ENCODE measurements at regions not wholly inside any gene's neighbourhood (a gene's known extent, or its start where the extent isn't known, plus 50 kb on each side); places are given as distances from the start of the nearest gene placed in this dataset.
"Not testable (repeated sequence)": the region's sequence is repeated elsewhere in the genome, so short reads cannot be mapped to it uniquely, and the experiment has no call there.

- no peak overlapping the region for H3K27ac Mint-ChIP-seq
- H3K9me3 Mint-ChIP-seq = no peaks in the 10 kb centered on the region
- POLR2A ChIA-PET = no interaction called here
- no peak overlapping the region for H3K4me3 Mint-ChIP-seq
- no peaks in the 10 kb centered on the region for H3K36me3 Mint-ChIP-seq (ENCODE audit: low read depth)
- no peaks in the 10 kb centered on the region for H3K4me1 Mint-ChIP-seq
- CTCF ChIA-PET = no interaction called here
- no peak for DNase-seq
- no peaks in the 10 kb centered on the region for H3K27me3 Mint-ChIP-seq
Measured at GRCh38 chr1:96581772-96582171, 139.8 kb upstream of the PTBP2 start.

DNA sequence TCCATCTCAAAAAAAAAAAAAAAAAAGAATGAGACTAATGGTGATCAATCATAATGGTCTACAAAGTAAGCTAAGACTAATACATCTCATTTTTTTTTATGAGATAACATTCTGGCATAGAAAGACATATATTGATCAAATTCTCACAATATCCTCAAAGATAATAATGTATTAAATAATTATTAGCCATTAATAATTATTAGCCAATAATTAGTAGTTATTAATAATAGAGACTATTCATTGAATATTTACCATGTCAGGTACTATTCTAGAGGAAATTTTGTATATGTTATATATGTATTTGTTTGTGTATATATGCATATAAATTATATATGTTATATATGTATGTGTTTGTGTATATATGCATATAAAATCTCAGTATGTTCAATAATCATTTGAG lies 137.7 kb upstream of the PTBP2 start:
- no peak for DNase-seq
- ChIA-PET POLR2A (no interaction called here), CTCF (no interaction called here)
- no peaks in the 10 kb centered on the region for H3K4me1 Mint-ChIP-seq
- H3K9me3 Mint-ChIP-seq = no peaks in the 10 kb centered on the region
- H3K27ac Mint-ChIP-seq = no peak overlapping the region
- peaks cover 2% of the 10 kb centered on the region for H3K27me3 Mint-ChIP-seq
- no peak overlapping the region for H3K4me3 Mint-ChIP-seq
- H3K36me3 Mint-ChIP-seq (ENCODE audit: low read depth) = no peaks in the 10 kb centered on the region

- Mint-ChIP-seq H3K9me3 (no peaks in the 10 kb centered on the region), H3K4me1 (no peaks in the 10 kb centered on the region), H3K27ac (no peak overlapping the region)
Measured at GRCh38 chr1:96587222-96587621, 134.4 kb upstream of the PTBP2 start.

DNA sequence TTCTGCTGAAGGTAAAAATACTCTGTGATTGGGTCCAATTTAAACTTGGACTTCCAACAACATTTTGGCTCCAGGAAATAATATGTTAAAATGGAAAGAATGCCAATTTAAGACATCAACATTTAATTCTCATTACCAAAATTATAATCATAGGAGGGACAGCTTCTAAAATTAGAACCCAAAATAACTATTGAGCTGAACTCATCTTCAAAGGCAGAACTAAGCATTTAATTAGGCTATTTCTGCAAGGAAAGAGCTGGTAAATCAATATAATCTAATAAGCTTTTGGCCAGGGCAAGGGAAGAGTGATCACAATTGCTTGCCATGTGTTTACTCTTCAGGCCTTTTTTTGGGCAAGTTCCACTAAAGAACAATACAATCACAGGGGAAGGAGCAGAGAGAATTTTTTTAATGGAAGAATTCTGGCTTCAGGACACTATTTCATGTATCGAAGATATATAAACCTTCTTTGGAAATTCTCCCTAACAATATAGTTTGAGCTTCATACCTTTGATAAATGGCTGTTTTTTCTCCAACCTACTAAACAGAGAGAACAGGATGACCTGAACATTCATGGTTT lies 133.1 kb upstream of the PTBP2 start:
- POLR2A ChIA-PET = no interaction called here
- Mint-ChIP-seq H3K9me3 (no peaks in the 10 kb centered on the region), H3K36me3 (ENCODE audit: low read depth) (no peaks in the 10 kb centered on the region), H3K4me1 (no peaks in the 10 kb centered on the region), H3K4me3 (no peak overlapping the region), H3K27me3 (peaks cover 2% of the 10 kb centered on the region), H3K27ac (no peak overlapping the region)
- no peak for DNase-seq
- CTCF ChIA-PET = no interaction called here

More at GRCh38 chr1:96587222-96587621, 134.4 kb upstream of the PTBP2 start:
- DNase-seq = no peak
- Mint-ChIP-seq H3K27me3 (peaks cover 2% of the 10 kb centered on the region), H3K4me3 (no peak overlapping the region), H3K36me3 (ENCODE audit: low read depth) (no peaks in the 10 kb centered on the region)
- POLR2A ChIA-PET = no interaction called here
- CTCF ChIA-PET = no interaction called here

- CTCF ChIA-PET; H3K27ac Mint-ChIP-seq; H3K4me1 Mint-ChIP-seq; DNase-seq; POLR2A ChIA-PET; H3K27me3 Mint-ChIP-seq; H3K4me3 Mint-ChIP-seq; H3K9me3 Mint-ChIP-seq; H3K36me3 Mint-ChIP-seq (ENCODE audit: low read depth): not testable (repeated sequence)
Measured at GRCh38 chr1:96595530-96595929, 126.1 kb upstream of the PTBP2 start.

- no peaks in the 10 kb centered on the region for H3K9me3 Mint-ChIP-seq
- H3K36me3 Mint-ChIP-seq (ENCODE audit: low read depth) = no peaks in the 10 kb centered on the region
- ChIA-PET POLR2A (no interaction called here), CTCF (no interaction called here)
- H3K4me1 Mint-ChIP-seq = no peaks in the 10 kb centered on the region
- H3K4me3 Mint-ChIP-seq = no peak overlapping the region
- H3K27me3 Mint-ChIP-seq = no peaks in the 10 kb centered on the region
- H3K27ac Mint-ChIP-seq = no peak overlapping the region
- peak; percentile 12 for DNase-seq
Measured at GRCh38 chr1:96596226-96596922, 125.2 kb upstream of the PTBP2 start.

DNA sequence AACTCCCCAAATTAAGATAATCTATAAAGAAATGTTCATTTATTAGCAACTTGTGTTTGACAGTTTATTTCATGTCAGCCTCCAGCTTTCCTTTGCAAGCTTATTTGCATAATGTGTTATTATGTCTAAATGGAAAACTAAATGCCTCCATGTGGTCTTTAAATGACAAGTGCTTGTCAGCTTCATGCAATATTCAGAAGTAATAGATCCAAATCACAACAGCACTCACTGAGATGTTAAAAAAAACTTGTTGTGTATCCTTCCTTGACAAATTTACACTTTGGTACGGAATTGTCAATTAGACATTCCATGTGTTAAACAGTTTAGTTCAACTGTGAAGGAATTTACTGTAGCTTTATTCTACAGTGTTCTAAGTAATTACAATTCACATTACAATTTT lies 124.4 kb upstream of the PTBP2 start:
- H3K27ac Mint-ChIP-seq = no peak overlapping the region
- H3K4me3 Mint-ChIP-seq = no peak overlapping the region
- H3K4me1 Mint-ChIP-seq = no peaks in the 10 kb centered on the region
- POLR2A ChIA-PET = no interaction called here
- H3K9me3 Mint-ChIP-seq = no peaks in the 10 kb centered on the region
- CTCF ChIA-PET = no interaction called here
- DNase-seq = no peak
- no peaks in the 10 kb centered on the region for H3K36me3 Mint-ChIP-seq (ENCODE audit: low read depth)
- no peaks in the 10 kb centered on the region for H3K27me3 Mint-ChIP-seq

DNA sequence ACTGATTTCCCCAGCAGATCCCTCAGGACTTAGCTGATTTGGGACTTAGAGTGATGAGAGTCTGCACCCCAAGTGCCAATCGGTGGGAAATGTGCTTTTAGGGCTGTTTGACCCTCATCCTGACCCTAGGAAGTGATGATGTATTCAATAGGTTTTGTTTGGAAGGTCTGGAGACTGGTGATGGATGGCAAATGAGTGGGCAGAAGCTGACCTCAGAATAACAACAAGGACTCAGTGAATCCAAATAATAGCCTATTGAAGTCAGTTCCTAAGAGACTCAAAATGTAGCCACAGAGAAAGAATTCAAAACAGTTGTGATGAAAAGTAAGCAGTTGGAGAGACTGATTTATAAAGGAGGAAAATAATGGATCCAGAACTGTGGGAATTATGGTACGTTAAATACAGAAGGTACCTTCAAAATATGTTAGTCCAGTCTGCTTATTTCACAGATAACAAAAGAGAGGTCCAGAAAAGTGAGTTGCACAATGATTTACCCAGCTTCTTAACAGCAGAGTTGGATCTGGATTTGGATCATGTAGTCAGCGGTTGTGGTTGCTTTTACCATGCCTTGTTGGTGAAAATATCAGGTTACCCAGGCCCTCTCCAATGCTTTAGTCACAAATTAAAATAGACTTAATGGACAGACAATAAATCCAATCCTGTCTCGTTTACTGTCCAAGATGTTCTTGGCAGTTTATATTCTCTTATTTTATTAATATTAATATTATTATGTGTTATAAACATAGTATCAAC lies 123.0 kb upstream of the PTBP2 start:
- H3K9me3 Mint-ChIP-seq = no peaks in the 10 kb centered on the region
- no peaks in the 10 kb centered on the region for H3K36me3 Mint-ChIP-seq (ENCODE audit: low read depth)
- POLR2A ChIA-PET = no interaction called here
- no peak overlapping the region for H3K27ac Mint-ChIP-seq
- CTCF ChIA-PET = no interaction called here
- no peaks in the 10 kb centered on the region for H3K4me1 Mint-ChIP-seq
- DNase-seq = no peak
- H3K4me3 Mint-ChIP-seq = no peak overlapping the region
- H3K27me3 Mint-ChIP-seq = no peaks in the 10 kb centered on the region

DNA sequence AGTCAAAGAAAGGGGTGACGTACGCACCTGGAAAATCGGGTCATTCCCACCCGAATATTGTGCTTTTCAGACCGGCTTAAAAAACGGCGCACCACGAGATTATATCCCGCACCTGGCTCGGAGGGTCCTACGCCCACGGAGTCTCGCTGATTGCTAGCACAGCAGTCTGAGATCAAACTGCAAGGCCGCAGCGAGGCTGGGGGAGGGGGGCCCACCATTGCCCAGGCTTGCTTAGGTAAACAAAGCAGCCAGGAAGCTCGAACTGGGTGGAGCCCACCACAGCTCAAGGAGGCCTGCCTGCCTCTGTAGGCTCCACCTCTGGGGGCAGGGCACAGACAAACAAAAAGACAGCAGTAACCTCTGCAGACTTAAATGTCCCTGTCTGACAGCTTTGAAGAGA lies 117.0 kb upstream of the PTBP2 start:
- H3K4me1 Mint-ChIP-seq; POLR2A ChIA-PET; H3K27me3 Mint-ChIP-seq; H3K36me3 Mint-ChIP-seq (ENCODE audit: low read depth); DNase-seq; H3K27ac Mint-ChIP-seq; H3K4me3 Mint-ChIP-seq; CTCF ChIA-PET; H3K9me3 Mint-ChIP-seq: not testable (repeated sequence)

DNA sequence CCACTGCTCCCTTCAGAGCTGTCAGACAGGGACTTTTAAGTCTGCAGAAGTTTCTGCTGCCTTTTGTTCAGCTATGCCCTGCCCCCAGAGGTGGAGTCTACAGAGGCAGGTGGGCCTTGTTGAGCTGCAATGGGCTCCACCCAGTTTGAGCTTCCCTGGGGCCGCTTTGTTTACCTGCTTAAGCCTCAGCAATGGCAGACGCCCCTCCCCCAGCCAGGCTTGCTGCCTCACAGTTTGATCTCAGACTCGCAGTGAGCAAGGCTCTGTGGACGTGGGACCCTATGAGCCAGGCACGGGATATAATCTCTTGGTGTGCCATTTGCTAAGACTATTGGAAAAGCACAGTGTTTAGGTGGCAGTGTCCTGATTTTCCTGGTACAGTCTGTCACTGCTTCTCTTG lies 104.2 kb upstream of the PTBP2 start:
- H3K27me3 Mint-ChIP-seq; H3K36me3 Mint-ChIP-seq (ENCODE audit: low read depth); CTCF ChIA-PET; POLR2A ChIA-PET; H3K27ac Mint-ChIP-seq; H3K4me1 Mint-ChIP-seq; H3K9me3 Mint-ChIP-seq; H3K4me3 Mint-ChIP-seq; DNase-seq: not testable (repeated sequence)

GRCh38 chr1:96632045-96632664 lies 89.4 kb upstream of the PTBP2 start:
- Mint-ChIP-seq H3K9me3 (no peaks in the 10 kb centered on the region), H3K27ac (no peak overlapping the region), H3K4me3 (no peak overlapping the region), H3K4me1 (no peaks in the 10 kb centered on the region), H3K36me3 (ENCODE audit: low read depth) (no peaks in the 10 kb centered on the region), H3K27me3 (no peaks in the 10 kb centered on the region)
- ChIA-PET CTCF (no interaction called here), POLR2A (no interaction called here)
- no peak for DNase-seq

GRCh38 chr1:96633695-96634094 lies 87.9 kb upstream of the PTBP2 start:
- Mint-ChIP-seq H3K27me3 (peaks cover under 1% of the 10 kb centered on the region), H3K4me1 (no peaks in the 10 kb centered on the region), H3K9me3 (no peaks in the 10 kb centered on the region), H3K36me3 (ENCODE audit: low read depth) (no peaks in the 10 kb centered on the region), H3K4me3 (no peak overlapping the region), H3K27ac (no peak overlapping the region)
- CTCF ChIA-PET = interaction anchor here (0.6 kb wide), 1 partner anchor 73 kb away, joined by 3 read pairs; no protein-coding TSS in a partner anchor
- POLR2A ChIA-PET = no interaction called here
- DNase-seq = no peak

DNA sequence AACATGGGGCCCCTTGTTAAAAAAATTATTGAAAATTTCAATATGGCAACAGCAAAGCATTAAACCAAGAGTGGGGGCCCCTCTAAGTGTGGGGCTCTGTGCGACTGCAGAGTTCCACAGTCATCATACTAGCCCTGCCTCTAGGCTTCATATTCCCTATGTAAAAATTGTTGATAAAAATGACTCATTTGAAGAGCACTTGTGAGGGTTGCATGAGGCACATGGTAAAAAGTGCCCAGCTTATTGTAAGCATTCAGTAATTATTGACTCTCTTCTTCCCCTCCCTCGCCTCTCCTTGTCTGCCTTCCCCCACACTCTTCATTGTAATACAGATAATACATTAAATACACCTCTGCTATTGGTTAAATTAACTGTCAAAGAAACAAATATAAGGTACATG lies 86.7 kb upstream of the PTBP2 start:
- H3K27me3 Mint-ChIP-seq = peaks cover 3% of the 10 kb centered on the region
- no peaks in the 10 kb centered on the region for H3K4me1 Mint-ChIP-seq
- CTCF ChIA-PET = no interaction called here
- H3K4me3 Mint-ChIP-seq = no peak overlapping the region
- no peak overlapping the region for H3K27ac Mint-ChIP-seq
- POLR2A ChIA-PET = no interaction called here
- H3K9me3 Mint-ChIP-seq = no peaks in the 10 kb centered on the region
- DNase-seq = no peak
- H3K36me3 Mint-ChIP-seq (ENCODE audit: low read depth) = no peaks in the 10 kb centered on the region

All from activated CD4-positive, alpha-beta T cell treated with anti-CD3 and anti-CD28 coated beads, Interleukin-2, amount 10 ng/mL, durations not matched to agents 7 days and 5 days (primary cell).